Naive B cell (primary cell): ENCODE measurements at regions not wholly inside any gene's neighbourhood (a gene's known extent, or its start where the extent isn't known, plus 50 kb on each side); places are given as distances from the start of the nearest gene placed in this dataset.
A peak's percentile ranks its signal among the peaks of the same experiment; 100 is the strongest.

ENCODE experiments used
- ATAC-seq, 2 donors: fragments of 150-1000 bp; cut with Tn5 transposase; 2 replicates each; pipeline ENCODE4 v1.10.0; 2021; ENCODE audit warnings: low read depth in 2 of 2, mild to moderate bottlenecking in 2 of 2, moderate library complexity in 2 of 2
- DNase-seq: peaks from one replicate; pipeline ENCODE4 v3.0.0; 2022
- H3K27ac Mint-ChIP-seq, 6 donors: one replicate each; pipeline ENCODE4 v1.8.0; 2020 to 2022; ENCODE audit warnings: mild to moderate bottlenecking in 6 of 6, mixed read lengths in 6 of 6, moderate library complexity in 5 of 6, inconsistent platforms in 2 of 6
- H3K27me3 Mint-ChIP-seq, 3 donors: one replicate each; pipeline ENCODE4 v1.8.0; 2021 to 2022; ENCODE audit warnings: mixed read lengths in 3 of 3, mild to moderate bottlenecking in 1 of 3
- H3K36me3 Mint-ChIP-seq, 2 donors: one replicate each; pipeline ENCODE4 v1.8.0; 2020 to 2022; ENCODE audit warnings: mixed read lengths in 2 of 2, inconsistent platforms in 1 of 2, mild to moderate bottlenecking in 1 of 2
- H3K4me1 Mint-ChIP-seq, 3 donors: one replicate each; pipeline ENCODE4 v1.8.0; 2020 to 2022; ENCODE audit warnings: mixed read lengths in 3 of 3, inconsistent platforms in 1 of 3, mild to moderate bottlenecking in 1 of 3, moderate library complexity in 1 of 3
- H3K4me3 Mint-ChIP-seq, 8 donors: one replicate each; pipeline ENCODE4 v1.8.0; 2020 to 2022; ENCODE audit warnings: mild to moderate bottlenecking in 8 of 8, mixed read lengths in 8 of 8, moderate library complexity in 8 of 8, inconsistent platforms in 2 of 8
- H3K9me3 Mint-ChIP-seq, 7 donors: one replicate each; pipeline ENCODE4 v1.8.0; 2020 to 2022; ENCODE audit warnings: mixed read lengths in 7 of 7, mild to moderate bottlenecking in 5 of 7, inconsistent platforms in 2 of 7, moderate library complexity in 1 of 7

- Mint-ChIP-seq H3K27me3 (peaks cover 0 to 4% (median 0%) of the 10 kb centered on the region in 3 donors), H3K27ac (no peak overlapping the region), H3K4me3 (no peak overlapping the region), H3K36me3 (no peaks in the 10 kb centered on the region), H3K4me1 (no peaks in the 10 kb centered on the region), H3K9me3 (peaks cover 2 to 12% (median 7%) of the 10 kb centered on the region in 7 donors)
- DNase-seq (no peak), ATAC-seq (no peak)
These were observed 229.7 kb upstream of the TAS2R1 start for GRCh38 chr5:9859808-9860207.

GRCh38 chr5:9858043-9858442 is 227.9 kb upstream of the TAS2R1 start:
- ATAC-seq (no peak), DNase-seq (no peak)
- H3K27ac Mint-ChIP-seq, result no peak overlapping the region
- no peaks in the 10 kb centered on the region for H3K4me1 Mint-ChIP-seq
- no peaks in the 10 kb centered on the region for H3K36me3 Mint-ChIP-seq
- H3K9me3 Mint-ChIP-seq, result peaks cover 0 to 13% (median 3%) of the 10 kb centered on the region in 7 donors
- peaks cover 0 to 4% (median 0%) of the 10 kb centered on the region in 3 donors for H3K27me3 Mint-ChIP-seq
- H3K4me3 Mint-ChIP-seq, result no peak overlapping the region

DNA sequence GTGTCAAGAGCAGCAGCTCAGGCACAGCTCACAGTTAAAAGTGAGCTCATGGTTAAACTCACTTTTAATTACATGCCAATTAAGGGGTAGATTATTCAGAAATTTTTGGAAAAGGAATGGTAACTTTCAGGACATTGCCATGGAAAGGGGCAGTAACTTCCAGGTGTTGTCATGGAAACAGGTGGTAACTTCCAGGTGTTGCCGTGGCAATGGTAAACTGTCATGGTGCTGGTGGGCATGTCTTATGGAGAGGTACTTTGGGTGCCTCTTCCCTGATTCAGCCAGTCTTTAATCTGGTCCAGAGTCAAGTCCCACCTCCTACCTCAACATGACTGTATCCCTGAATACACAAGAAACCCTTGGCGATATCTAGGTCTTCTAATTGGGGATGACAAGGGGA is 223.2 kb upstream of the TAS2R1 start:
- no peak overlapping the region for H3K4me3 Mint-ChIP-seq
- no peaks in the 10 kb centered on the region for H3K4me1 Mint-ChIP-seq
- no peak overlapping the region for H3K27ac Mint-ChIP-seq
- ATAC-seq, result no peak
- DNase-seq, result no peak
- peaks cover 0 to 13% (median 3%) of the 10 kb centered on the region in 7 donors for H3K9me3 Mint-ChIP-seq
- H3K27me3 Mint-ChIP-seq, result no peaks in the 10 kb centered on the region
- no peaks in the 10 kb centered on the region for H3K36me3 Mint-ChIP-seq

DNA sequence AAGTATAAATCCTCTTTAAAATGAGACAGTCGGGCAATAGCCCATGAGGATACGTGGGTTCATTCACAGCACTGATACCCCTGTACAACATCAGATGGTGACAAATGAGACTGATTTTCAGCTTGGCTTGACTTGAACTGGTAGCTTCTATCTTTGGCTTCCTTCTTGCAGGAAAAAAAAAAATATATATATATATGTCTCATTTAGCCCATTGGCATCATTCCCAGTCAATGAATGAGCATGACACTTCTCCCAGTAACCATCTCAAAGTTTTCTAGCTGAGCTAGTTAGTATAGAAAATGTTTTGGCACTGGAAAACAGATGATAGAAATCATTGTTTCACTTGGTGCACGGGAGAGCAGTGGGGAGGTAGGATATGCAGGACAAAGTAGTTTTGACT is 222.5 kb upstream of the TAS2R1 start:
- H3K4me3 Mint-ChIP-seq, result no peak overlapping the region
- no peaks in the 10 kb centered on the region for H3K4me1 Mint-ChIP-seq
- H3K27me3 Mint-ChIP-seq, result no peaks in the 10 kb centered on the region
- peaks cover 0 to 13% (median 3%) of the 10 kb centered on the region in 7 donors for H3K9me3 Mint-ChIP-seq
- no peak for ATAC-seq
- no peaks in the 10 kb centered on the region for H3K36me3 Mint-ChIP-seq
- H3K27ac Mint-ChIP-seq, result no peak overlapping the region
- DNase-seq, result no peak

DNA sequence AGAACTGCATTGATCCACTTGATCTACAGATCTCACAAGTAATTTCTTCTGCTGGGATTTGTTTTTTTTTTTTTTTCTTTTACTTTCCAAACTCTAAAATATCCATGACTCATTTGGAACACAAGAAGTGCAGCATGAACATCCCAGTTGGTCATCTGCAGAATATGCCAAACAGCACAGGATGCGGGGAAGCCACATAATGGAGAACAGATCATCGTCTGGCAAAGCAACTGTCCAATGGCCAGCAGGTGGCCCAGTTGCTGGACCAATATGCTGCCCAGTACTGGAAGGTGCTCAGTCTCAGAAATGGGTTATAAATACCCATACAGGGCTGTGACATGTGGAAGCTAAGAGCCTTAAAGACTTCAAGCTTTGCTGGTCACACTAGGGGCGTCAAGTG is 221.3 kb upstream of the TAS2R1 start:
- Mint-ChIP-seq H3K9me3 (peaks cover 0 to 7% (median 2%) of the 10 kb centered on the region in 7 donors), H3K27me3 (no peaks in the 10 kb centered on the region), H3K4me1 (no peaks in the 10 kb centered on the region), H3K27ac (no peak overlapping the region), H3K36me3 (no peaks in the 10 kb centered on the region), H3K4me3 (no peak overlapping the region)
- no peak for ATAC-seq
- DNase-seq, result no peak

DNA sequence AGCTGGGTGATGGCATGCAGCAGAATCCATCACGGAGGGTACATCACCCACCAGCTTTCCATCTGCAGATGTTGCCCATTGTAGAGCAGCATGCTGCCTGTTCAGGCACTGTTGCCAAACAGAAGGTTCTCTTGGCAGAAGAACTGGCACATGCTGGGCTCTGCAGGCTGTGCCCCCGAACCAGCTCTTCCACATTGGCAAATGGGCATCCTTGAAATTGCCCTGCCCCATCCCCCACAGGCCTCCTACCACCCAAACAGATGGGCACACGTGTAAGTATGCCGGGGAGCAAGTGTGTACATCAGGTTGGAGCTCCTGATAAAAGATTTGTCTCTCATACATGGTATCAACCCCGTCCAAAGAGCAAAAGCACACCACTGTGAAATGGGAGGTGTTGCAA is 220.3 kb upstream of the TAS2R1 start:
- H3K4me1 Mint-ChIP-seq, result no peaks in the 10 kb centered on the region
- H3K9me3 Mint-ChIP-seq, result peaks cover 0 to 4% (median 0%) of the 10 kb centered on the region in 7 donors
- H3K27ac Mint-ChIP-seq, result no peak overlapping the region
- no peak for DNase-seq
- no peak for ATAC-seq
- H3K36me3 Mint-ChIP-seq, result no peaks in the 10 kb centered on the region
- H3K4me3 Mint-ChIP-seq, result no peak overlapping the region
- H3K27me3 Mint-ChIP-seq, result no peaks in the 10 kb centered on the region

DNA sequence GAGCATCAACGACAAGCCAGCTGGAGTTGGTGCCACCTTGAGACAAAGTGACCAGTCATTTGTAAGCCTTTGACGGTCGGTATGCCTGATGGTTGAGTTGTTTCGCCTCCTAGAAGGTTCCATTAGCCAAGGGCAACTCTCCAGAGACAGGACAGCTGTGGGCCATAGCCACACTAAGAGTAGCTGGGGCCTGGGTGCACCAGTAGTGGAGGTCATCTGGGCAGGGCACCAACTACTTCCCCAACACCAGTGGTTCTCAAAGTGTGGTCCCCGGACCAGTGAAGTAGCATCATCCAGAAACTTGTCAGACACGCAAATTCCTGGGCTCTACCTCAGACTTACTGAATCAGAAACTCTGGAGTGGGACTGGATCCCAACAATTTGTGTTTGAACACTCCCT is 217.5 kb upstream of the TAS2R1 start:
- H3K27me3 Mint-ChIP-seq, result peaks cover 0 to 3% (median 0%) of the 10 kb centered on the region in 3 donors
- peaks cover 0 to 9% (median 4%) of the 10 kb centered on the region in 7 donors for H3K9me3 Mint-ChIP-seq
- DNase-seq (no peak), ATAC-seq (no peak)
- H3K36me3 Mint-ChIP-seq, result no peaks in the 10 kb centered on the region
- no peak overlapping the region for H3K27ac Mint-ChIP-seq
- no peak overlapping the region for H3K4me3 Mint-ChIP-seq
- H3K4me1 Mint-ChIP-seq, result no peaks in the 10 kb centered on the region

- H3K4me1 Mint-ChIP-seq, result no peaks in the 10 kb centered on the region
- H3K36me3 Mint-ChIP-seq, result no peaks in the 10 kb centered on the region
- H3K4me3 Mint-ChIP-seq, result no peak overlapping the region
- DNase-seq, result no peak
- peak overlapping the region in 1 of 6 donors; percentile 0 for H3K27ac Mint-ChIP-seq
- H3K9me3 Mint-ChIP-seq, result peaks cover 0 to 28% (median 6%) of the 10 kb centered on the region in 7 donors
- ATAC-seq, result no peak
- H3K27me3 Mint-ChIP-seq, result peaks cover 0 to 3% (median 0%) of the 10 kb centered on the region in 3 donors
These were observed 215.0 kb upstream of the TAS2R1 start for GRCh38 chr5:9845185-9845584.

- no peak overlapping the region for H3K27ac Mint-ChIP-seq
- DNase-seq (no peak), ATAC-seq (no peak)
- H3K36me3 Mint-ChIP-seq, result no peaks in the 10 kb centered on the region
- peaks cover 0 to 3% (median 0%) of the 10 kb centered on the region in 3 donors for H3K27me3 Mint-ChIP-seq
- H3K4me3 Mint-ChIP-seq, result no peak overlapping the region
- H3K9me3 Mint-ChIP-seq, result peaks cover 0 to 31% (median 8%) of the 10 kb centered on the region in 7 donors
- H3K4me1 Mint-ChIP-seq, result no peaks in the 10 kb centered on the region
These were observed 211.5 kb upstream of the TAS2R1 start for GRCh38 chr5:9841516-9842170.

GRCh38 chr5:9838916-9839315 is 208.8 kb upstream of the TAS2R1 start:
- Mint-ChIP-seq H3K9me3 (peaks cover 1 to 31% (median 5%) of the 10 kb centered on the region in 7 donors), H3K27ac (no peak overlapping the region), H3K4me1 (no peaks in the 10 kb centered on the region), H3K36me3 (no peaks in the 10 kb centered on the region), H3K27me3 (no peaks in the 10 kb centered on the region), H3K4me3 (no peak overlapping the region)
- no peak for DNase-seq
- ATAC-seq, result no peak

- ATAC-seq (no peak), DNase-seq (no peak)
- peaks cover 0 to 7% (median 0%) of the 10 kb centered on the region in 3 donors for H3K27me3 Mint-ChIP-seq
- H3K27ac Mint-ChIP-seq, result no peak overlapping the region
- no peak overlapping the region for H3K4me3 Mint-ChIP-seq
- peaks cover 0 to 8% (median 1%) of the 10 kb centered on the region in 7 donors for H3K9me3 Mint-ChIP-seq
- no peaks in the 10 kb centered on the region for H3K36me3 Mint-ChIP-seq
- H3K4me1 Mint-ChIP-seq, result no peaks in the 10 kb centered on the region
These were observed 205.0 kb upstream of the TAS2R1 start for GRCh38 chr5:9834871-9835770.

DNA sequence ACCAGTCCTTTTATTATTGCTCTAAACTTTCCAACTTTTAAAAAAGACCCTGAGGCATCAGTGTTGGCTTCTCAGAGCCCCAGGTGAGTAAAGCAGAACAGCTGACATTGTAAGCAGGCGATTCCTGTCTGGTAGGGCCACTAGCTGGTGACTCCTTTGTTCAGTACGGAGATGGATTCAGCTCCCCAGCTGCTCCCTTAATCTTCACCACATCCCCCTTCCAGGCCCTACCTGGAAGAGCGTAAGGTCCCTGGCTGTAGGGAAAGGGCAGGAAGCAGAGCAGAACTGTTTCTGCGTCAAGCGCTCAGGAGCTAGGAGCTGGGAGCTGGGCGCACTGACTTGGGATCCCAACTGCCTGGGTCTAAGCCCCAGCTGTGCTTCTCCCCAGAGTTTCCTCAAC is 203.7 kb upstream of the TAS2R1 start:
- ATAC-seq, result no peak
- Mint-ChIP-seq H3K36me3 (no peaks in the 10 kb centered on the region), H3K9me3 (peaks cover 0 to 10% (median 0%) of the 10 kb centered on the region in 7 donors), H3K27ac (no peak overlapping the region), H3K4me3 (no peak overlapping the region), H3K4me1 (no peaks in the 10 kb centered on the region), H3K27me3 (peaks cover 0 to 8% (median 0%) of the 10 kb centered on the region in 3 donors)
- DNase-seq, result no peak

- Mint-ChIP-seq H3K27ac (no peak overlapping the region), H3K4me1 (no peaks in the 10 kb centered on the region), H3K4me3 (no peak overlapping the region), H3K36me3 (no peaks in the 10 kb centered on the region), H3K27me3 (peaks cover 0 to 8% (median 0%) of the 10 kb centered on the region in 3 donors), H3K9me3 (peaks cover 0 to 10% (median 0%) of the 10 kb centered on the region in 7 donors)
- ATAC-seq, result no peak
- no peak for DNase-seq
These were observed 202.8 kb upstream of the TAS2R1 start for GRCh38 chr5:9832921-9833320.

DNA sequence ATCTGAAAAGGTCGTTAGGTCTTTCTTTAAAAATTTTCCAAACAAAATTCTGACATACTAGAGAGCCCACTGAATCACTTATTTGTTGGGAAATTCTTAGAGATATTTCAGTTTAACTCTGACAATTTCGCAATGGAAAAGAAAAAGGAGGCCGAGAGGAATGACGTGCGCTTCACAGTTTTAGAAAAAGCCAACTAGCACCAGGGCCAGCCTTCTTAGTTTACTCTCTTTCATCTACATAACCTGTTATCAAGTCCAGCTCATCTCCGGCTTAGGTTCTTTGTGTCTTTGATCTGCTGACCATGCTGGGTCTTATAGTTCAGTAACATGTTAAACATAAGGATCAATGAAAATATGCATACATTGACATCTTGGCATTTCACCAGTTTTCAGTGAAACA is 201.7 kb upstream of the TAS2R1 start:
- H3K27me3 Mint-ChIP-seq, result peaks cover 0 to 8% (median 0%) of the 10 kb centered on the region in 3 donors
- H3K36me3 Mint-ChIP-seq, result no peaks in the 10 kb centered on the region
- H3K27ac Mint-ChIP-seq, result no peak overlapping the region
- no peak for DNase-seq
- no peak for ATAC-seq
- H3K9me3 Mint-ChIP-seq, result peaks cover 0 to 5% (median 0%) of the 10 kb centered on the region in 7 donors
- H3K4me1 Mint-ChIP-seq, result no peaks in the 10 kb centered on the region
- H3K4me3 Mint-ChIP-seq, result no peak overlapping the region
